ENCODE measurements at regions not wholly inside any gene's neighbourhood (a gene's known extent, or its start where the extent isn't known, plus 50 kb on each side); places are given as distances from the start of the nearest gene placed in this dataset.
A peak's percentile ranks its signal among the peaks of the same experiment; 100 is the strongest.

GRCh38 chr2:22055784-22056620, 932.2 kb downstream of the TDRD15 start:
- no peaks in the 10 kb centered on the region for H3K27me3 ChIP-seq (ENCODE audit: control insufficient read depth, insufficient read depth, low read length)
- TF ChIP-seq, protein P1, sequence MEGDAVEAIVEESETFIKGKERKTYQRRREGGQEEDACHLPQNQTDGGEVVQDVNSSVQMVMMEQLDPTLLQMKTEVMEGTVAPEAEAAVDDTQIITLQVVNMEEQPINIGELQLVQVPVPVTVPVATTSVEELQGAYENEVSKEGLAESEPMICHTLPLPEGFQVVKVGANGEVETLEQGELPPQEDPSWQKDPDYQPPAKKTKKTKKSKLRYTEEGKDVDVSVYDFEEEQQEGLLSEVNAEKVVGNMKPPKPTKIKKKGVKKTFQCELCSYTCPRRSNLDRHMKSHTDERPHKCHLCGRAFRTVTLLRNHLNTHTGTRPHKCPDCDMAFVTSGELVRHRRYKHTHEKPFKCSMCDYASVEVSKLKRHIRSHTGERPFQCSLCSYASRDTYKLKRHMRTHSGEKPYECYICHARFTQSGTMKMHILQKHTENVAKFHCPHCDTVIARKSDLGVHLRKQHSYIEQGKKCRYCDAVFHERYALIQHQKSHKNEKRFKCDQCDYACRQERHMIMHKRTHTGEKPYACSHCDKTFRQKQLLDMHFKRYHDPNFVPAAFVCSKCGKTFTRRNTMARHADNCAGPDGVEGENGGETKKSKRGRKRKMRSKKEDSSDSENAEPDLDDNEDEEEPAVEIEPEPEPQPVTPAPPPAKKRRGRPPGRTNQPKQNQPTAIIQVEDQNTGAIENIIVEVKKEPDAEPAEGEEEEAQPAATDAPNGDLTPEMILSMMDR (IDR thresholded peaks at IDR 0.05; ENCODE audit: insufficient read depth, low read length, poor library complexity, severe bottlenecking): no peak

DNA sequence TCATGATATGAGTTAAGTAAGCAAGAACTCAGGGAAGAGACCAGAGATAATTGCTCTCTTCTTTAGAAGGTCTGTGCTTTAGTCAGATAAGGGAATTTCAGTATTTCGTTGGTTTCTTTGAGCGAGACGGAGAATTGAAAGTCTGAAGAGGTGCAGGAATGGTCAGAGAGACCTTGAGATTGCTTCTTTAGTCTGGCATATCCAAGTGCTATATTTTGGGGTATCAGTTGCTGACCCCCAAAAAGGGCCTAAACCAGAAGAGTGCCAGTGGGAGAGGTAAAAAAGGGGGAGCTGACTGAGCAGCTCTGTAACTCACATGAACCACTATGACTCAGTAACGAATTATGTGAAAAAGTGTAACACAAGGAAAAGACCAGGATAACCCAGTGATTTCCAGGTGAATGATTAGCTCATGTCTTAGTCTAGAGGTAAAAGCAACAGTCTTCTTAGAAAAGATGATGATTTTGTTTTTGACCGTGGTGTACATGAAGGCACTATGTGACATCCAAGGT, 932.9 kb downstream of the TDRD15 start:
- Histone ChIP-seq H3K36me3 (ENCODE audit: control insufficient read depth, insufficient read depth, low read length) (no peaks in the 10 kb centered on the region), H3K27me3 (ENCODE audit: control insufficient read depth, insufficient read depth, low read length) (no peaks in the 10 kb centered on the region), H3K4me3 (ENCODE audit: low read depth, low read length) (no peak overlapping the region)
- TF ChIP-seq, protein P1 (IDR thresholded peaks at IDR 0.05; ENCODE audit: insufficient read depth, low read length, poor library complexity, severe bottlenecking): no peak
- DNase-seq (ENCODE audit: low read depth): peak; percentile 47

More at GRCh38 chr2:22055784-22056620, 932.2 kb downstream of the TDRD15 start:
- DNase-seq (ENCODE audit: low read depth): no peak
- no peaks in the 10 kb centered on the region for H3K36me3 ChIP-seq (ENCODE audit: control insufficient read depth, insufficient read depth, low read length)
- H3K4me3 ChIP-seq (ENCODE audit: low read depth, low read length): no peak overlapping the region

DNA sequence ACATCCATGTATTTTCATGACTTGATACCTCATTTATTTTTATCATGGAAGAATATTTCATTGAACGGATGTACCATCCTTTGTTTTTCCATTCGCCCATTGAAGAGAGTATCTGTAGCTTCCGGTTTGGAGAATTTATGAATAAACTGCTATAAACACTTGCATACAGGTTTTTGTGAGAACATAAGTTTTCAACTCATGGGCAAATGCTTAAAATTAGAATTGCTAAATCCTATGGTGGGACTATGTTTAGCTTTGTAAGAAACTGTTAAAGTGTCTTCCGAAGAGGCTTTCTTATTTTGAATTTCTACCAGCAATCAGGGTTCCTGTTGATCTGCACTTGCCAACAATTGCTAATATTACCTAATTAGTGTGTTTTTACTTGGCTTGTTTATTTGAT, 938.9 kb downstream of the TDRD15 start:
- Histone ChIP-seq H3K4me3 (ENCODE audit: low read depth, low read length) (no peak overlapping the region), H3K36me3 (ENCODE audit: control insufficient read depth, insufficient read depth, low read length) (no peaks in the 10 kb centered on the region), H3K27me3 (ENCODE audit: control insufficient read depth, insufficient read depth, low read length) (no peaks in the 10 kb centered on the region)
- TF ChIP-seq, protein P1 (IDR thresholded peaks at IDR 0.05; ENCODE audit: insufficient read depth, low read length, poor library complexity, severe bottlenecking): no peak
- no peak for DNase-seq (ENCODE audit: low read depth)

DNA sequence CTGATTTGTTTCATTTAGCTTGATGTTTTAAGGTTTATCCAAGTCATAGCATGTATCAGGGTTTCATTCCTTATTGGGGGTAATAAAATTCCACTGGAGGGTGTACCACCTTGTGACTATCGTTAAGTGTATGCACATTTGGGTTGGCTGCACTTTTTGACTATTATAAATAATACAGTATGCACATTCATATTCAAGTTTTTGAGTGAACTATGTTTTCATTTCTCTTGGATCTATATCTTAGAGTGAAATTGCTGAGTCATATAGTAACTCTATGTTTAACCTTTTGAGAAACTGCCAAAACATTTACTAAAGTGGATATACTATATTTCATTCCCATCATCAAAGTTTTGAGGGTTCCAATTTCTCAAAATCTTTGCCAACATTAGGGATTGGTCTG, 952.7 kb downstream of the TDRD15 start:
- H3K36me3 ChIP-seq (ENCODE audit: control insufficient read depth, insufficient read depth, low read length): no peaks in the 10 kb centered on the region
- DNase-seq (ENCODE audit: low read depth): no peak
- H3K27me3 ChIP-seq (ENCODE audit: control insufficient read depth, insufficient read depth, low read length): no peaks in the 10 kb centered on the region
- no peak overlapping the region for H3K4me3 ChIP-seq (ENCODE audit: low read depth, low read length)
- TF ChIP-seq, protein P1 (IDR thresholded peaks at IDR 0.05; ENCODE audit: insufficient read depth, low read length, poor library complexity, severe bottlenecking): no peak

- TF ChIP-seq, protein P1 (IDR thresholded peaks at IDR 0.05; ENCODE audit: insufficient read depth, low read length, poor library complexity, severe bottlenecking): no peak
Observed at GRCh38 chr2:22078701-22079100, 954.9 kb downstream of the TDRD15 start.

More at GRCh38 chr2:22078701-22079100, 954.9 kb downstream of the TDRD15 start:
- no peaks in the 10 kb centered on the region for H3K36me3 ChIP-seq (ENCODE audit: control insufficient read depth, insufficient read depth, low read length)
- no peak overlapping the region for H3K4me3 ChIP-seq (ENCODE audit: low read depth, low read length)
- DNase-seq (ENCODE audit: low read depth): no peak
- no peaks in the 10 kb centered on the region for H3K27me3 ChIP-seq (ENCODE audit: control insufficient read depth, insufficient read depth, low read length)

Data from kidney epithelial cell (primary cell).